ENCODE measurements at regions not wholly inside any gene's neighbourhood (a gene's known extent, or its start where the extent isn't known, plus 50 kb on each side); places are given as distances from the start of the nearest gene placed in this dataset.

GRCh38 chr3:181629711-181630110 lies 82.0 kb upstream of the SOX2 start:
- TF ChIP-seq CTCF (IDR thresholded peaks at IDR 0.05; ENCODE audit: low read depth, low read length, poor library complexity, severe bottlenecking) (no peak), EZH2phosphoT487 (IDR thresholded peaks at IDR 0.05; ENCODE audit: borderline replicate concordance, low read length) (no peak)
